HepG2 (cell line): ENCODE measurements at regions not wholly inside any gene's neighbourhood (a gene's known extent, or its start where the extent isn't known, plus 50 kb on each side); places are given as distances from the start of the nearest gene placed in this dataset.

Experiments
- ATAC-seq: fragments of 200-7000 bp; cut with Tn5 transposase; 3 replicates; pipeline ENCODE4 v1.9.1; 2020; ENCODE audit warnings: mild to moderate bottlenecking, moderate library complexity
- BruUV-seq: library from RNA; stranded (reverse); fragments of 400-500 nt; replicated peaks from 2 replicates; lab custom pipeline; 2021; lab: Mats Ljungman, UMichigan
- CTCF ChIA-PET: fragments of 300-600 bp; formaldehyde crosslinking; extraction: SDS; loops from one replicate; lab custom pipeline; 2021; ENCODE audit warnings: low total read pairs, inconsistent platforms, low intra/inter-chr PET ratio; lab: Yijun Ruan, JAX
- POLR2A ChIA-PET: fragments of 350-600 bp; sonication (Branson Sonifier 250); formaldehyde crosslinking; loops from one replicate; lab custom pipeline; 2020; ENCODE audit warnings: antibody characterized with exemption, inconsistent platforms; lab: Yijun Ruan, JAX
- DNase-seq: peaks from one replicate; pipeline ENCODE4 v3.0.0-alpha.2; 2015; ENCODE audit warnings: low spot score
- FAIRE-seq: peaks from 3 replicates; lab custom pipeline; 2011; peaks lifted over from hg19 to GRCh38; lab: Jason Lieb, UNC
- H2AFZ ChIP-seq: one replicate; pipeline ENCODE4 v1.6.1; 2011; ENCODE audit warnings: low read length, inconsistent platforms
- H3K27ac ChIP-seq: fragments of 300-600 bp; 3 replicates; pipeline ENCODE4 v1.8.0; 2011; ENCODE audit warnings: mixed run types, mild to moderate bottlenecking, mixed read lengths, low read length, inconsistent platforms; ENCODE audit not compliant: insufficient read depth; ENCODE audit errors: extremely low read length
- H3K27me3 ChIP-seq, 2 experiments: fragments of 200-600 bp in 1 of 2; 2 replicates in 1 of 2; 3 replicates in 1 of 2; pipeline versions ENCODE4 v1.6.0 to v1.8.0; 2011; ENCODE audit warnings: low read length in 2 of 2, mild to moderate bottlenecking in 2 of 2, moderate library complexity in 2 of 2, inconsistent platforms in 1 of 2; ENCODE audit not compliant: insufficient read depth in 2 of 2, control insufficient read depth in 1 of 2
- H3K36me3 ChIP-seq, 2 experiments: fragments of 200-600 bp in 1 of 2; replicated peaks in 1 of 2; 2 replicates in 1 of 2; 3 replicates in 1 of 2; pipeline versions ENCODE4 v1.5.1 to v1.8.0; 2011; ENCODE audit warnings: low read length in 2 of 2, inconsistent platforms in 1 of 2; ENCODE audit not compliant: insufficient read depth in 2 of 2, control insufficient read depth in 1 of 2
- H3K4me1 ChIP-seq: 2 replicates; pipeline ENCODE4 v1.5.1; 2012; ENCODE audit warnings: low read length, inconsistent platforms; ENCODE audit not compliant: insufficient read depth
- H3K4me2 ChIP-seq: 2 replicates; pipeline ENCODE4 v1.6.0; 2011; ENCODE audit warnings: low read depth, low read length, inconsistent platforms
- H3K4me3 ChIP-seq, 3 experiments: fragments of 200-600 bp in 1 of 3; sonication (generic), shearing (Covaris generic) in 1 of 3; replicated peaks in 1 of 3; 2 replicates each; pipeline ENCODE4 v1.5.1; 2011 to 2016; ENCODE audit warnings: low read length in 3 of 3, inconsistent platforms in 2 of 3, low read depth in 2 of 3, mild to moderate bottlenecking in 2 of 3, control low read depth in 1 of 3, mixed read lengths in 1 of 3; ENCODE audit not compliant: insufficient read depth in 1 of 3
- H3K79me2 ChIP-seq: one replicate; pipeline ENCODE4 v1.6.1; 2011; ENCODE audit warnings: low read length, inconsistent platforms; ENCODE audit not compliant: insufficient read depth
- H3K9ac ChIP-seq: 2 replicates; pipeline ENCODE4 v1.6.0; 2011; ENCODE audit warnings: mild to moderate bottlenecking, low read depth, low read length, inconsistent platforms; ENCODE audit not compliant: insufficient read depth
- H3K9me3 ChIP-seq: 2 replicates; pipeline ENCODE4 v1.5.1; 2012; ENCODE audit warnings: mild to moderate bottlenecking, low read length
- H4K20me1 ChIP-seq: 2 replicates; pipeline ENCODE4 v1.6.0; 2011; ENCODE audit warnings: inconsistent platforms, mild to moderate bottlenecking, low read length, moderate library complexity; ENCODE audit not compliant: insufficient read depth
- BCL6 ChIP-seq: IDR thresholded peaks from 2 replicates; pipeline ENCODE4 v1.6.1; 2016; ENCODE audit warnings: missing genetic modification reagents, missing compliant biosample characterization
- EP300 ChIP-seq, 3 experiments: sonication (generic) in 1 of 3; formaldehyde crosslinking in 1 of 3; IDR thresholded peaks; 2 replicates each; pipeline versions ENCODE4 v1.5.1 to v1.6.1; 2011 to 2020; ENCODE audit warnings: low read depth in 2 of 3, low read length in 2 of 3, borderline replicate concordance in 1 of 3, improper control_type of control experiment in 1 of 3, mild to moderate bottlenecking in 1 of 3, missing genetic modification reagents in 1 of 3, moderate library complexity in 1 of 3
- NFE2 ChIP-seq: sonication (generic); formaldehyde crosslinking; IDR thresholded peaks from 2 replicates; pipeline ENCODE4 v1.4.0; 2020; ENCODE audit warnings: missing genetic modification reagents
- PPARG ChIP-seq: conservative IDR thresholded peaks from 2 replicates; pipeline ENCODE4 v1.6.1; 2016; ENCODE audit warnings: missing biosample characterization, missing genetic modification reagents
- SOX13 ChIP-seq, 3 experiments: fragments of 450-650 bp in 1 of 3; sonication (generic) in 1 of 3; formaldehyde crosslinking in 1 of 3; IDR thresholded peaks in 2 of 3; conservative IDR thresholded peaks in 1 of 3; 2 replicates each; pipeline versions ENCODE4 v1.5.0 to v1.6.1; 2016 to 2020; ENCODE audit warnings: antibody characterized with exemption in 1 of 3, mild to moderate bottlenecking in 1 of 3, missing compliant biosample characterization in 1 of 3, missing genetic modification reagents in 1 of 3, moderate library complexity in 1 of 3
- SOX5 ChIP-seq: IDR thresholded peaks from 2 replicates; pipeline ENCODE4 v1.6.1; 2016; ENCODE audit warnings: borderline replicate concordance
- TCF7 ChIP-seq: sonication (generic); IDR thresholded peaks from 2 replicates; pipeline ENCODE4 v1.6.1; 2016; ENCODE audit warnings: antibody characterized with exemption, low read depth
- ZMYM4 ChIP-seq: sonication (generic); formaldehyde crosslinking; IDR thresholded peaks from 2 replicates; pipeline ENCODE4 v1.8.1; 2023; ENCODE audit warnings: mild to moderate bottlenecking, missing genetic modification reagents
- ZNF281 ChIP-seq: sonication (generic); formaldehyde crosslinking; IDR thresholded peaks from 2 replicates; pipeline ENCODE4 v1.4.0; 2020; ENCODE audit warnings: missing genetic modification reagents, borderline replicate concordance
- WGBS: methylation state at CpG from one replicate; pipeline ENCODE4 v1.1.6; 2017; ENCODE audit warnings: low lambda C conversion rate; 5-methylcytosine and 5-hydroxymethylcytosine counted together
- in situ Hi-C: cut with HindIII; loops from 2 replicates; pipeline ENCODE4 v1.10.0; 2017; ENCODE audit warnings: low pct_unique_long_range_greater_than_20kb; ENCODE audit not compliant: extremely low pct_ligation_motif_present
- intact Hi-C: fragments of 100-400 bp; cut with micrococcal nuclease; formaldehyde crosslinking; loops from one replicate; pipeline ENCODE4 v1.10.0; 2022; ENCODE audit not compliant: unreplicated experiment

- Histone ChIP-seq H3K27me3 (no peaks in the 10 kb centered on the region), H3K36me3 (no peaks in the 10 kb centered on the region), H2AFZ (no peak overlapping the region), H3K4me1 (peaks cover 39% of the 10 kb centered on the region), H3K79me2 (no peaks in the 10 kb centered on the region), H4K20me1 (no peaks in the 10 kb centered on the region), H3K4me3 (no peak overlapping the region), H3K4me2 (no peak overlapping the region), H3K27ac (no peak overlapping the region), H3K9me3 (no peaks in the 10 kb centered on the region), H3K9ac (no peak overlapping the region)
- ChIA-PET POLR2A (interaction anchor here (1.2 kb wide), 1 partner anchor 33 kb away, joined by 4 read pairs; no protein-coding TSS in a partner anchor), CTCF (no interaction called here)
- in situ Hi-C loops (no loop called here), intact Hi-C loops (no loop called here)
- ATAC-seq (peak; percentile 64), FAIRE-seq (no peak), DNase-seq (peak; percentile 61)
- no peak for TF ChIP-seq PPARG
- peak; percentile 40; the same call in 1 of the 2 replicates for TF ChIP-seq SOX5 (CRISPR knock-in tag)
- peak in 1 of 2 experiments; percentile 46; a peak in 1 of 4 replicates for TF ChIP-seq EP300 (IDR thresholded peaks at IDR 0.05; ENCODE audit: low read depth in 2 of 2, low read length in 2 of 2)
- TF ChIP-seq EP300 (CRISPR knock-in tag; IDR thresholded peaks at IDR 0.05; ENCODE audit: borderline replicate concordance) = no peak
- peak; percentile 30; the same call in 1 of the 2 replicates for TF ChIP-seq BCL6
- TF ChIP-seq ZNF281 (CRISPR knock-in tag) = peak; percentile 37; the same call in 1 of the 2 replicates
- no peak for TF ChIP-seq NFE2 (CRISPR knock-in tag)
- TF ChIP-seq SOX13 (IDR thresholded peaks at IDR 0.05) = no peak
- TF ChIP-seq SOX13 (CRISPR knock-in tag; conservative IDR thresholded peaks at IDR 0.05 in 1 of 2, IDR thresholded peaks at IDR 0.05 in 1 of 2) = peak in 1 of 2 experiments; percentile 36; a peak in 1 of 4 replicates
- TF ChIP-seq ZMYM4 (CRISPR knock-in tag) = no peak
- TF ChIP-seq TCF7 = peak; percentile 77
- 6% methylated on average over 2 of the region's 2 CpGs for WGBS
- BruUV-seq = no TSS peak
Observed at GRCh38 chr1:119294722-119295121, 73.9 kb upstream of the HAO2 start.
